ENCODE measurements at regions not wholly inside any gene's neighbourhood (a gene's known extent, or its start where the extent isn't known, plus 50 kb on each side); places are given as distances from the start of the nearest gene placed in this dataset.
A peak's percentile ranks its signal among the peaks of the same experiment; 100 is the strongest.

DNA sequence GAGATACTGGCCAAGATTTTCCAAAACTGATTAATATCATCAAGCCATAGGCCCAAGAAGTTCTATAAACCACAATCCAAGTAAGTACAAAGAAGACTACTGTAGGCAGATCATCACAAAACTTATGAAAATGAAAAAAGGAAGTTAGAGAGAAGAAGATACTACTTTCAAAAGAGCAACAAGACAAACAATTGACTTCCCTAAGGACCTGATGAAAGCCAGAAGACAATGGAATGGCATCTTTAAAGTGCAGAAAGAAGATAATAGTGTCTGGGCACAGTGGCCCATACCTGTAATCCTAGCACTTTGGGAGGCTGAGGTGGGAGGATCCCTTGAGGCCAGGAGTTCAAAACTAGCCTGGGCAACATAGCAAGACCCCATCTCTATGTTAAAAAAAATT is 243.1 kb downstream of the PRDM2 start:
- ATAC-seq (replicated peaks) = no peak
- H3K4me3 Mint-ChIP-seq = no peak overlapping the region

DNA sequence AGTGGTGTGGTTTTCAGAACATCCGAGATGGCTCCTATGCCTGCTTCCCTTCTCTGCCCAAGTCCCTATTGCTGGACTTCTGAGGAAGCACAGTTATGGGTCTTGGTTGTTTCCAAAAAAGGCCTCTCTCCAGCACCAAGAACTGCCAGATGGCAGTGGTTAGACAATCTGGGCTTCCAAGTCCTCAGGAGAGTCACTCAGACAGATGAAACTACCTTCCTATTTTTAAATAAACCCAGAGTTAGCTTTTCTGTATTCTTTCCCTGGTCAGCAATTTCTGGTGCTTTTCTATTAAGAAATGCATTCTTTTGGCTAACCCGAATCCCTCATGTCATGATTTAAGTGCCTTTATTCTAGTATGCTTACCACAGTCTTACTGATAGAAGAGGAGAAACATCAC is 245.9 kb downstream of the PRDM2 start:
- Mint-ChIP-seq H3K4me3 (no peak overlapping the region), H3K27me3 (peaks cover 17% of the 10 kb centered on the region), H3K27ac (no peak overlapping the region), H3K9me3 (peaks cover 4% of the 10 kb centered on the region), H3K4me1 (no peaks in the 10 kb centered on the region), H3K36me3 (ENCODE audit: low read depth) (no peaks in the 10 kb centered on the region)
- ATAC-seq (replicated peaks) = no peak

More for the DNA sequence above, 243.1 kb downstream of the PRDM2 start:
- no peak overlapping the region for H3K27ac Mint-ChIP-seq
- H3K36me3 Mint-ChIP-seq (ENCODE audit: low read depth) = no peaks in the 10 kb centered on the region
- H3K27me3 Mint-ChIP-seq = peaks cover 20% of the 10 kb centered on the region
- H3K9me3 Mint-ChIP-seq = peaks cover 4% of the 10 kb centered on the region
- no peaks in the 10 kb centered on the region for H3K4me1 Mint-ChIP-seq

DNA sequence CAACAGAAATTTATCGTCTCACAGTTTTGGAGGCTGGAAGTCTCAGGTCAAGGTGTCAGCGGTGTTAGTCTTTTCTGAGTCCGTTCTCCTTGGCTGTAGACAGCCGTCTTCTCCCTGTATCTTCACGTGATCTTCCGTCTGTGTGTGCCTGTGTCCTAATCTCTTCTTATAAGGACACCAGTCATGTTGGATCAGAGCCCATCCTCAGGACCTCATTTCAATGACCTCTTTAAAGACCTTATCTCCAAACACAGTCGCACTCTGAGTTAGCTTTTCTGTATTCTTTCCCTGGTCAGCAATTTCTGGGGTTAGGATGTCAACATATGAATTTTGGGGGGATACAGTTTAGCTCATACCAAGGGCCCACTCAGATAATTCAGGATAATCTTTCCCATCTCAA is 247.7 kb downstream of the PRDM2 start:
- Mint-ChIP-seq H3K36me3 (ENCODE audit: low read depth) (no peaks in the 10 kb centered on the region), H3K27ac (no peak overlapping the region), H3K27me3 (peaks cover 19% of the 10 kb centered on the region), H3K4me1 (no peaks in the 10 kb centered on the region), H3K9me3 (peaks cover 4% of the 10 kb centered on the region), H3K4me3 (no peak overlapping the region)
- no peak for ATAC-seq (replicated peaks)

DNA sequence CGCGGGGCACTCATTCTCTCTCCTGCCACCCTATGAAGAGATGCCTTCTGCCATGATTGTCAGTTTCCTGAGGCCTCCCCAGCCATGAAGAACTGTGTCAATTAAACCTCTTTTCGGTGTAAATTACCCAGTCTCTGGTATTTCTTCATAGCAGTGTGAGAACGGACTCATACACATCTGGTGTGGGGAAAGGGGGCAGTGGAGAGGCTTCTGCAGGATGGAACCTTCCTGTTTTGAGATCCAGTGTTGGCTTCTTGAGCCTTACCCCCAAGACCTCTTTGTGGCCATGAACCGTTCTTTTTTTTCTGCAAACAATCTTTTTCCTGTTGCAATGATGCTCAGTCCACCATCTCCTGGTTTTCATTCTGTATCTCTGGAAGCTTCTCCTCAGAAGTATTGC is 248.4 kb downstream of the PRDM2 start:
- no peak for ATAC-seq (replicated peaks)
- no peak overlapping the region for H3K27ac Mint-ChIP-seq
- no peaks in the 10 kb centered on the region for H3K36me3 Mint-ChIP-seq (ENCODE audit: low read depth)
- no peaks in the 10 kb centered on the region for H3K4me1 Mint-ChIP-seq
- no peaks in the 10 kb centered on the region for H3K9me3 Mint-ChIP-seq
- no peak overlapping the region for H3K4me3 Mint-ChIP-seq
- peaks cover 19% of the 10 kb centered on the region for H3K27me3 Mint-ChIP-seq

DNA sequence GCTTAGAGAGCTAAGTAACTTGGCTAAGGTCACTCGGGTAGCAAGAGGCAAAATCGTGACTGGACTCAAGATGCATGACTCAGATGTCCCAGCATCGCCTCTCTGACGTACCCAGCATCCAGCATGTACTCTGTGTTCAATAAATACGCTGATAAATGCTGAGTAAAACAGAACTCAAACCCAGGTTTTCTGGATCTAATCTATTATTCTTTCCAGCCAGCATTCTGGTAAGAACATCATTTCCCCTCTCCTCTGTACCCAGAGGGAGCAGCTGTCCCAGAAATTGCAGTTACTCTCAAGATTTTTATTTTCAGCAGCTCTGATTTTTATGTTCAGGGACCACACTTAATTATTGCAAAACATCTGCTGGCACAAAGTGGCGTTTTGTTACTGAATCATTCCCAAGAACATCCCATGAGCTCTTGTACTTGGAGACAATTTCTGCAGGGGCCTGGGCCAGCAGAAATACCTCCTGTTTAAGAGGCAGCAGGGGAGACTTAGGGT is 249.0 kb downstream of the PRDM2 start:
- H3K36me3 Mint-ChIP-seq (ENCODE audit: low read depth) = no peaks in the 10 kb centered on the region
- no peak overlapping the region for H3K27ac Mint-ChIP-seq
- no peak for ATAC-seq (replicated peaks)
- H3K27me3 Mint-ChIP-seq = peaks cover 19% of the 10 kb centered on the region
- no peak overlapping the region for H3K4me3 Mint-ChIP-seq
- H3K9me3 Mint-ChIP-seq = no peaks in the 10 kb centered on the region
- no peaks in the 10 kb centered on the region for H3K4me1 Mint-ChIP-seq

DNA sequence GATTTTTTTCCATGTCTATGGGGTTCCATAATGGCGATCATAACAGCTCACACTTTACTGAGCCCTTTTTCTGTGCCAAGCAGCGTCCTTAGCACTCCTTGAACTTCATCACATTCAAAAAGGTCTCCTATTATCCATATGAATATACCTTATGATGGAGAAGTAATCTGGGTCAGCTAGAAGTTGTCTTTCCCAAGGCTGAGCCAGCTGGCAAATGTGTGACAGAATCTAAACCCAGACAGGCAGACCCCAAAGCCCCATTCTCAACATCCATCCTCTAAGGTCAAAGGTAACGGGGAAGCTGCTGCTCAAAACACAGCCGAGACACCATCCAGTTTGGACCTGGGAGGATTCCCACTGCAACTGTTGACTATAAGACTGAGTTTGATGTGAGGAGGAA is 249.6 kb downstream of the PRDM2 start:
- no peaks in the 10 kb centered on the region for H3K4me1 Mint-ChIP-seq
- H3K36me3 Mint-ChIP-seq (ENCODE audit: low read depth) = no peaks in the 10 kb centered on the region
- H3K4me3 Mint-ChIP-seq = no peak overlapping the region
- peaks cover 14% of the 10 kb centered on the region for H3K27me3 Mint-ChIP-seq
- no peaks in the 10 kb centered on the region for H3K9me3 Mint-ChIP-seq
- H3K27ac Mint-ChIP-seq = no peak overlapping the region
- ATAC-seq (replicated peaks) = no peak

DNA sequence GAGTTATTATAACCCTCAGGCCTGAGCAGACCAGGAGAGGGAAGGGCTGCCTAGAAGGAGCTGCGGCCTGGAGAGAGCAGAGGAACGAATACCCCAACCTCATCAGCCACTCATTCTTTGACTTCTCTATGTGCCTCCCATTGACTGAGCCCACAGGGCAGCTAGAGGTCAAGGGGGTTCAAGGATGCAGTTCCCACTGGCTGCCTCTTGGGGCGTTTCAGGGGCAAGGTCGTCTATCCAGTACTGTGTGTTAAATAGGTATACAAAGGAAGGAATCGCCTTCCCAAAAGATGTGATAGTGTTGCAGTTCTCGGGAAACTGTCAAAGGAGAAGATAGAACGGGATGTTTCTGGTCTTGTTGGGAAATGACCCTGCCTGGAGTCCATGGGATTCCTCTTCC is 250.6 kb downstream of the PRDM2 start:
- Mint-ChIP-seq H3K9me3 (no peaks in the 10 kb centered on the region), H3K4me3 (no peak overlapping the region), H3K27ac (no peak overlapping the region), H3K36me3 (ENCODE audit: low read depth) (no peaks in the 10 kb centered on the region), H3K4me1 (no peaks in the 10 kb centered on the region), H3K27me3 (peaks cover 14% of the 10 kb centered on the region)
- ATAC-seq (replicated peaks) = no peak

DNA sequence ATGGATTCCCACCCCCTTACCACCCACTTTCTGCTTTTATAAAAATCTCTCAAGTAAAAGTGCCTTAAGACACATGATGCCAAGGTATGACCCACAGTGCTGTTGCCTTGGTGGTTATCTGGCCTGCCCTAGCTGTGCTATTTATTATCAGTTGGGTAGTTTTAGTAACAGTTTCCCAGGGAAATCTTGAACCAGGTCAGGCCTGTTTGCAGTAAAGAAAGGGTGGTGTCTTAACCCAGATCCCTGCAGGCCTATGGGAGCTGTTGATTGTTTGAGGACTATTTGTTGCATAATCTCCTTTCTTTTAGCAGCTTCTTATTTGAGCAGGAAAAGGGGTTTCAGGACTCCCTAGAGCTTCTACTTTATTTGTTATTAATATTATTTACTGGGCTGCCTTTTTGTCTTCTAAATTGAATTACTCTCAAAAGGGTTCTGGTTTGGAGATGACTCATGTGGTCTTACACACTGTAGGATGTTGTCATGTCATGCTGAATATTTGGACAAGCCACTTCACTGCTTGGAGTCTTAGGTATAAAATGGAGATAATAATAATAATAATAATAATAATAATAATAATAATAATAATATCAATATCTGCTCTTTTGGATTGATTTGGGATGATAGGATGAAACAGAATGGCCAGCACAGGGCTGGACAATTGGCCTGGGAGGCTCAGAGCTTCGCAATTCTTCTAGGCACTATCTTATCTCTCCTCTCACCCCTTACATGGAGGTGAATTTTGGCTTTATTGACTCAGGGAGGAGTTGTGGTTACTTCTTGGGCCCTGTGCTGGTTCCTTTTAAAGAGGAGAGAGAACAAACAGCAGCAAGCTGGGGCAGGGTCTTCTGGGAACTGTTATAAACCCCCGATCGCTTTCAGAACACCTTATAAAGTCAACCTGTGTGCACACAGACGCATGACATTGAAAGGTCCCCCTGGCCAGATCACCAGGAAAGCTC is 252.1 kb downstream of the PRDM2 start:
- H3K9me3 Mint-ChIP-seq = no peaks in the 10 kb centered on the region
- H3K27ac Mint-ChIP-seq = no peak overlapping the region
- H3K27me3 Mint-ChIP-seq = peaks cover 10% of the 10 kb centered on the region
- no peak for ATAC-seq (replicated peaks)
- H3K4me1 Mint-ChIP-seq = no peaks in the 10 kb centered on the region
- H3K36me3 Mint-ChIP-seq (ENCODE audit: low read depth) = no peaks in the 10 kb centered on the region
- no peak overlapping the region for H3K4me3 Mint-ChIP-seq

DNA sequence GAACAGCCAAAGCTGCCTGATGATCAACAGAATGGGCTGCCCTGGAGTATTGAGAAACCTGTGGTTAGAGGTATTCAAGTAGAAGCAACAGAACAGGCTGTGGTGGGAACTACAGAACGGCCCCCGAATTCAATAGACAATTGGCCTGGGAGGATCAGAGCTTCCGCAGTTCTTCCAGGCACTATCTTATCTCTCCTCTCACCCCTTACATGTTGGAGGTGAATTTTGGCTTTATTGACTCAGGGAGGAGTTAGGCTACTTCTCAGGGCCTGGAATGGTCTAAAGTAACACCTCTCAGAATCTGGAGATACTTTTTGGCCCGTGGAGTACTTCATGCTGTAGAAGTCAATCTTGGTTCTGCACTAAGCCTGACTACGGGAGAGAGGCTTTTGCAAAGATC is 253.0 kb downstream of the PRDM2 start:
- peaks cover 6% of the 10 kb centered on the region for H3K27me3 Mint-ChIP-seq
- H3K36me3 Mint-ChIP-seq (ENCODE audit: low read depth) = no peaks in the 10 kb centered on the region
- no peaks in the 10 kb centered on the region for H3K4me1 Mint-ChIP-seq
- no peaks in the 10 kb centered on the region for H3K9me3 Mint-ChIP-seq
- H3K4me3 Mint-ChIP-seq = no peak overlapping the region
- no peak overlapping the region for H3K27ac Mint-ChIP-seq
- no peak for ATAC-seq (replicated peaks)

DNA sequence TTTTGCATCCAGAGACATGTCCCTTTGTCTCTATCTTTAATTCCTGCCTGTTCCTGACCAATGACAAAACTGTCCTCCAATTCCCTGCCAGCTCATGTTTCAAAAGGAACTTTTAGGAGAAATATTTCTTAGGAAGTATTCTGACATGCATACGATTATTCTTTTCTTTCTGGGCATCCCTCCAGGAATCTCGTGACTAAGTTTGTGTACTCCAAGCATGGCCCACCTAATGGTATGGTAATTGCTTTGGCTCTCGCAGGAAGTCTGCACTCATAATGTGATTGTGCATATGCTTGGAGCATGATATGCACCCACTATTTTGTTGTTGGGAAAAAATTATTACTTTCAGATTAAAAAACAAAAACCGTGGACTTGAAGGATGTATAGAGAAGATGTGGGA is 256.4 kb downstream of the PRDM2 start:
- Mint-ChIP-seq H3K4me3 (no peak overlapping the region), H3K36me3 (ENCODE audit: low read depth) (no peaks in the 10 kb centered on the region)
- ATAC-seq (replicated peaks) = no peak

DNA sequence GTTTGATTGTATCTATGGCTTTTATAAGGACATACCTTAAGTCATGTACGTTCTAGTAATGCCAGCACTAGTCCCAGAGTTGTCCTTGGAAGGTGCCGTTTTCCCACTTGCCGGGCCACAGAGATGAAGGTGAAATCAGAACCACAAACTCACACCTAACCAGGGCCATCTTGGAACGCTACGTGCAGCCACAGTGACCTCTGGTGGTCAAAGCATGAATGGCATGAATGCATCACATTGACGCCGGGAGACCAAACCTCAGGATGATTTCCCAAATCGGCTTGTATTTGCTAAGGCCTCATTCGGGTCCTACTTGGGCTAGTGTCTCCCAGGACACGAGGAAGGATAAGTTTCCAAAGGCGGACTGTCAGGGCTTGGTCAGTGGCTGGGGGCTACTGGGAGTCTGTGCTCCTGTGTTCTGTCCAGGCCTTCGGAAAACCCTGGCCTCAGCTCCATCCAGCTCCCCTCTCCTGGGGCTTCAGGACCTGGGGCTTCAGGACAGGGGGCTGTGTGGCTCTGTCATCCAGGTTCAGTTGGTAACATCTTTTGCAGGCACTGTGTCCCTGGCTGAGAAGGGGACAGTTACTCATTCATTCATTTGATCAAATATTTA is 260.5 kb downstream of the PRDM2 start:
- no peaks in the 10 kb centered on the region for H3K36me3 Mint-ChIP-seq (ENCODE audit: low read depth)
- H3K27ac Mint-ChIP-seq = no peak overlapping the region
- no peak overlapping the region for H3K4me3 Mint-ChIP-seq
- peaks cover 27% of the 10 kb centered on the region for H3K27me3 Mint-ChIP-seq
- H3K4me1 Mint-ChIP-seq = no peaks in the 10 kb centered on the region
- peak; percentile 40 for ATAC-seq (replicated peaks)
- no peaks in the 10 kb centered on the region for H3K9me3 Mint-ChIP-seq

More for the DNA sequence above, 256.4 kb downstream of the PRDM2 start:
- no peak overlapping the region for H3K27ac Mint-ChIP-seq
- no peaks in the 10 kb centered on the region for H3K9me3 Mint-ChIP-seq
- H3K27me3 Mint-ChIP-seq = peaks cover 6% of the 10 kb centered on the region
- no peaks in the 10 kb centered on the region for H3K4me1 Mint-ChIP-seq

DNA sequence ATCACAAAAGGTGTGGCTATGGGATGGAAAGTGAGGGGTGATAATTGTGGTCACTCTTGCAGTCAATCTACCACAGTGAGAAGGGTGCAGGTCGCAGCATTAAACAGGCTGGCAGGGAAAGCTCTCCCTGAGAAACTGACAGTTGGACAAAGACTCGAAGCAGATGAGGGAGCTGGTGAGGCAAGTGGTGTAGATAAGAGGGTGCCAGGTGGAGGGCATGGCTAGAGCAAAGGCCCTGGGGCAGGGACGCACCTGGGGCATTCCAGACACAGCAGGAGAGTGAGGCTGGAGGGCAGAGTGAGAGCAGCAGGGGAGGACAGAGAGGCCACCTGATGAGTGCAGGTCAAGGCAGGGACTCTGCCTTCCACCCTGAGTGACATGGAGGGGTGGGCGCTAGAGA is 264.8 kb downstream of the PRDM2 start:
- Mint-ChIP-seq H3K36me3 (ENCODE audit: low read depth) (no peaks in the 10 kb centered on the region), H3K27me3 (peaks cover 35% of the 10 kb centered on the region), H3K4me1 (no peaks in the 10 kb centered on the region), H3K4me3 (no peak overlapping the region), H3K27ac (no peak overlapping the region), H3K9me3 (peaks cover 4% of the 10 kb centered on the region)
- no peak for ATAC-seq (replicated peaks)

DNA sequence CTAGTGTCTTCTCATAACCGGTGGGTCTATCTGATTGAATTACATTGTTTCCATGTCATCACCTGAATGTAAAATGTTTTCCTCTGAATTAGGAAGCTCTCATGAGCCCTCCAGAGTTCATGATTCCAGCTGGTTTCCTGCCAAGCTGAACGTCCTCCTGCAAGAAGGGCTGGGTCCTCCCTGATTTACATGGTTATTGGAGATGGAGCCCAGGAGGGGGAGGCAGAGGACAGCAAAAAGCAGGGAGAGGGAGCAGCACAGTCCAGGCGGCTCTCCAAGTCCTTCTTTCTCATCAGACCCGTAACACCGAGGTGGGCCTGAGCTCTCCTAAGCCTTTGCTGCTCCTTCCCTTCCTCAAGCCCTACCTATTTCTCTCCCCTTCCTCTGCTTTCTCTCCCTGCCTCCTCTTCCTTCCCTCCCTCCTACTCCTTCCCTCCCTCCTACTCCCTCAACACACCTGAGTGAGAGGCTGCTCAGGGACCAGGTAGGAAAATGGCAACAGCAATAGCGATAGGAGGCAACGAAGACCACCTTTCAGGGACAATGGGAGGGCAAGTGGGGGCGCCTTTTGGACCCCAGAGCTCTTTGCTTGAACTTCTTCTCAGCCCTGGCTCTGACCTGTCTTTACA is 265.9 kb downstream of the PRDM2 start:
- no peaks in the 10 kb centered on the region for H3K4me1 Mint-ChIP-seq
- no peak overlapping the region for H3K27ac Mint-ChIP-seq
- H3K27me3 Mint-ChIP-seq = peaks cover 35% of the 10 kb centered on the region
- no peak overlapping the region for H3K4me3 Mint-ChIP-seq
- no peak for ATAC-seq (replicated peaks)
- H3K36me3 Mint-ChIP-seq (ENCODE audit: low read depth) = no peaks in the 10 kb centered on the region
- peaks cover 10% of the 10 kb centered on the region for H3K9me3 Mint-ChIP-seq

DNA sequence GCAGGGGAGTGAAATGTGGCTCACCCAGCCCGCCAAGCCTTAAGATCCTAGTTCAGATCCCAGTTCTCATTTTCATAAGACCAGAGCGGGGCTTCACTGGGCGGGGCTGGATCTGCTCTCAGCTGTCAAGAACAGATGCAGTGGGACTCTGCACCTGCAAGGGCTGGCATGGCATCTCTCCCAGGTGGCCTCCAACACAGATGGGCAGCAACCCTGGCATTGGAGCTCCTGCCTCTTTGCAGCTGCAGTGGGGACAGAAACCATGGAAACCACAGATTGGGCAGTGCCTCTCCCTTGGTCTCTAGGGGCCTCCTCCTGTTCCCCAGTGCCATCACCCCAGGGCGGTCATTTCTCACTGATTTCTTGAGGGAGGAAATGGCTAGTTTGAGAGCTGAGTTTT is 267.7 kb downstream of the PRDM2 start:
- Mint-ChIP-seq H3K4me3 (no peak overlapping the region), H3K27ac (no peak overlapping the region), H3K9me3 (peaks cover 20% of the 10 kb centered on the region), H3K27me3 (peaks cover 27% of the 10 kb centered on the region), H3K4me1 (no peaks in the 10 kb centered on the region), H3K36me3 (ENCODE audit: low read depth) (no peaks in the 10 kb centered on the region)
- no peak for ATAC-seq (replicated peaks)

DNA sequence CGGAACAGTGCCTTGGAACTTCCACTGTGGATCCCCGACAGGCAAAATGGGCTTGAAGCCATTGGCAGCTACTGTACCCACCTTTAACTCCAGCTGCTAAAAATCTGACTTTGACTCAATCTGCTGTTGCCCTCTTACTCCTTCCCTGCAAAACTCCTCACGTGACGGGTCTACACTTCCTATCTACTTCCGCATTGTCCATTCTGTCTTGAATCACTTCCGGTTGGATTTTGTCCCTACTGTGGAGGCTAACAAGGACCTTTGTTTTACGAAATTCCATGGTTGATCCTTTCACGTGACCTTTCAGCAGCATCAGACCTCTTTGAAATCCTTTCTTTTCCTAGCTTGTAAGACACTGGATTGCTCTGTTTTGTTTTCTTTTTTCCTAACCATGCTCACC is 268.4 kb downstream of the PRDM2 start:
- H3K36me3 Mint-ChIP-seq (ENCODE audit: low read depth) = no peaks in the 10 kb centered on the region
- H3K4me1 Mint-ChIP-seq = no peaks in the 10 kb centered on the region
- peaks cover 30% of the 10 kb centered on the region for H3K27me3 Mint-ChIP-seq
- no peak overlapping the region for H3K27ac Mint-ChIP-seq
- H3K9me3 Mint-ChIP-seq = peaks cover 20% of the 10 kb centered on the region
- no peak overlapping the region for H3K4me3 Mint-ChIP-seq
- ATAC-seq (replicated peaks) = no peak
